ENCODE measurements at regions not wholly inside any gene's neighbourhood (a gene's known extent, or its start where the extent isn't known, plus 50 kb on each side); places are given as distances from the start of the nearest gene placed in this dataset.

GRCh38 chr6:43847741-43848630, 78.0 kb downstream of the VEGFA start:
- TF ChIP-seq, protein P1, sequence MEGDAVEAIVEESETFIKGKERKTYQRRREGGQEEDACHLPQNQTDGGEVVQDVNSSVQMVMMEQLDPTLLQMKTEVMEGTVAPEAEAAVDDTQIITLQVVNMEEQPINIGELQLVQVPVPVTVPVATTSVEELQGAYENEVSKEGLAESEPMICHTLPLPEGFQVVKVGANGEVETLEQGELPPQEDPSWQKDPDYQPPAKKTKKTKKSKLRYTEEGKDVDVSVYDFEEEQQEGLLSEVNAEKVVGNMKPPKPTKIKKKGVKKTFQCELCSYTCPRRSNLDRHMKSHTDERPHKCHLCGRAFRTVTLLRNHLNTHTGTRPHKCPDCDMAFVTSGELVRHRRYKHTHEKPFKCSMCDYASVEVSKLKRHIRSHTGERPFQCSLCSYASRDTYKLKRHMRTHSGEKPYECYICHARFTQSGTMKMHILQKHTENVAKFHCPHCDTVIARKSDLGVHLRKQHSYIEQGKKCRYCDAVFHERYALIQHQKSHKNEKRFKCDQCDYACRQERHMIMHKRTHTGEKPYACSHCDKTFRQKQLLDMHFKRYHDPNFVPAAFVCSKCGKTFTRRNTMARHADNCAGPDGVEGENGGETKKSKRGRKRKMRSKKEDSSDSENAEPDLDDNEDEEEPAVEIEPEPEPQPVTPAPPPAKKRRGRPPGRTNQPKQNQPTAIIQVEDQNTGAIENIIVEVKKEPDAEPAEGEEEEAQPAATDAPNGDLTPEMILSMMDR (conservative IDR thresholded peaks at IDR 0.05), result no peak
- H3K27ac ChIP-seq, result peak overlapping the region; percentile 72

DNA sequence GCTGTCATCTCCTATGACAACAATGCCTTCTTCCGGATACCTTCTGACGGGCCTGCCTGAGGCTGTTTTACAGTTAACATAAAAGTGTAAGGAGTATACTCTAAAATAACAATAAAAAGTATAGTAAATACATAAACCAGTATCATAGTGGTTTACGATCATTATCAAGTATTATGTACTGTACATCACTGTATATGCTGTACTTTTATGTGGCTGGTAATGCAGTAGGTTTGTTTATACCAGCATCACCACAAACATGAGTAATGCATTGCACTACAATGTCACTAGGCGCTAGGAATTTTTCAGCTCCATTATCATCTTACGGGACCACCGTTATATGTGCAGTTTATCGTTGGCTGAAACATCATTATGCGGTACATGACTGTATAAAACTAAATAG, 76.5 kb downstream of the VEGFA start:
- TF ChIP-seq, protein P1 (conservative IDR thresholded peaks at IDR 0.05), result no peak
- H3K27ac ChIP-seq, result peak overlapping the region; percentile 72

GRCh38 chr6:43845646-43846045, 75.6 kb downstream of the VEGFA start:
- TF ChIP-seq, protein P1 (conservative IDR thresholded peaks at IDR 0.05), result no peak
- peak overlapping the region; percentile 72; the same call in 1 of the 2 replicates for H3K27ac ChIP-seq

DNA sequence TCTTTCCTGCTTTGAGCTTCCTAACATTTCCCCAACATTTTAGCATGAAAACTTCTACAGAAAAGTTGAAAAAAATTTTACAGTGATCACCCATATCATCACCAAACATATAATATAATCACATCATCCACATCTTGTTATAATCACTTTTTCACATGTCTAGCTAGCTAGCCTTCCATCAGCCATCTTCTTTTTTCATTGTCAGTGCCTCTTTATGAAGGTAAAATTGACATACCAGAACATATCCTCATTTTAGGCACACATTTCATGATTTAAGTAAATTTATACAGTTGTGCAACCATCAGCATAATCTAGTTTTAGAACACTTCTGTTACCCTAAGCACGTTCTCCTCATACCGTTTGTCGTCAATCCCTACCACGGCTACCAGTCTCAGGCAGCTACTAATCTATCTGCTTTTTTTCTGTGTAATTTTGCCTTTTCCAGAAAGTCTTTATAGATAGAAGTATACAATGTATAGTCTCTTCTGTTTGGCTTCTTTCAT, 73.7 kb downstream of the VEGFA start:
- H3K27ac ChIP-seq, result no peak overlapping the region
- TF ChIP-seq, protein P1 (conservative IDR thresholded peaks at IDR 0.05), result no peak

DNA sequence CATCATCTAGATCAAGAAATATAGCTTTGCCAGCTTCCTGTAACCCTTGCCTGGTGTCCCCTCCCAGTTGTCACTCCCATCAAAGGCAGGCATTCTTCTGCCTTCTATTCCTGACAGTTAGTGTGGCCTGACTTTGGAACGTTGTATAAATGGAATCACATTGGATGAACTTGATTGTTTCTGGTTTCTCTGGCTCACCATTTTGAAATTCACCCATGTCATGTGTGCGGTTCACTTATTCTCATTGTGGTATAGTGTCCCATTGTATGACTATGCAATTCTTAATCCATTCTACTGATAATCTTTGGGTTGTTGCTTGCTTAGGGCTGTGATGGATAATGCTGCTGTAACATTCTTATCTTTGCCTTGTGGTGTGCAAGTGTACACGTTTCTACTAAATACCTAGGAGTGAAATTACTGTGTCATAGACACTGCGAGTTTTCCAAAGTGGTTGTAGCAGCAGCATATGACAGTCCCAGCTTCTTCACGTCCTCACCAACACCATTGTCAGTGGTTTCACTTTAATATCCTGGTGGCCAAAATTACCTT, 73.2 kb downstream of the VEGFA start:
- H3K27ac ChIP-seq, result no peak overlapping the region
- TF ChIP-seq, protein P1 (conservative IDR thresholded peaks at IDR 0.05), result no peak

GRCh38 chr6:43842231-43842794, 72.3 kb downstream of the VEGFA start:
- no peak overlapping the region for H3K27ac ChIP-seq
- TF ChIP-seq, protein P1 (conservative IDR thresholded peaks at IDR 0.05), result no peak

DNA sequence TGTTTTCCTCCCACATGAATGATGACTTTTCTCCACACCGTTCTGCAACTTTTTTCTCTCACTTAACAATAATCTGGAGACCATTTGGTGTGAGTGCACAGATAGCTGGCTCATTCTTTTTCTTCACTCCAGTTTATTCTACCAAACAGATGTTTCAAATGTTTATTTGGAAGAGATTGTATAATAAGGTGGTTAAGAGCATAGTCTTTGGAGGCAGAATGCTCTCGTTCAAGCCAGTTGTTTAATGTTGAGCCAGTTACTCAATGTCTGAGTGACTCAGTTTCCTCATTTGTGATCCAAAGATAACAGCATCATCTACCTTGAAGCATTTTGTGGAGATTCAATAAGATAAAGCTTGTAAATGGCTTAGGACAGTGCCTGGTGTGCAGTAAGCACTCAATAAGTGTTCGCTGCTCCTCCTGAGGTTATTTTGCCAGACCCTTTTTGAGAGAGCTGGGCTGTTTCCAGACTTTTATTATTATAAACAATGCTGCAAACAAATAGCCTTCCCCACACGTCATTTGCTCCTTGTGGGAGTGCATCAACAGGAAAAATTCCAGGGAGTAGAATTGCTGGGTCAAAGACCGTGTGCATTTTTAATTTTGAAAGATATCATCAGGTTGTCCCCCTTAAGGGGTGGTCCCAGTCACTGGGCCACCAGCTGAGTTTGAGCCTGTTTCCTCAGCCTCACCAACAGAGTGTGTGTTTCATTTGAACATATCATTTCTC, 70.6 kb downstream of the VEGFA start:
- H3K27ac ChIP-seq, result no peak overlapping the region
- TF ChIP-seq, protein P1 (conservative IDR thresholded peaks at IDR 0.05), result no peak

Data from VCaP (cell line).